Tongue (tissue), 2 donors: ENCODE measurements at regions not wholly inside any gene's neighbourhood (a gene's known extent, or its start where the extent isn't known, plus 50 kb on each side); places are given as distances from the start of the nearest gene placed in this dataset. TPM values are rescaled to one million over a fixed set of nuclear protein-coding genes. Genes with fewer than 3 reads are reported as not detected.

ENCODE experiments used
- DNase-seq: peaks from one replicate; pipeline ENCODE4 v3.0.0-alpha.2; 2015
- small RNA-seq: library from RNA; depleted of rRNA; stranded (forward); fragments of <200 nt; gene quantifications from one replicate; pipeline ENCODE3, GENCODE V24; 2014; ENCODE audit warnings: low replicate concordance

DNA sequence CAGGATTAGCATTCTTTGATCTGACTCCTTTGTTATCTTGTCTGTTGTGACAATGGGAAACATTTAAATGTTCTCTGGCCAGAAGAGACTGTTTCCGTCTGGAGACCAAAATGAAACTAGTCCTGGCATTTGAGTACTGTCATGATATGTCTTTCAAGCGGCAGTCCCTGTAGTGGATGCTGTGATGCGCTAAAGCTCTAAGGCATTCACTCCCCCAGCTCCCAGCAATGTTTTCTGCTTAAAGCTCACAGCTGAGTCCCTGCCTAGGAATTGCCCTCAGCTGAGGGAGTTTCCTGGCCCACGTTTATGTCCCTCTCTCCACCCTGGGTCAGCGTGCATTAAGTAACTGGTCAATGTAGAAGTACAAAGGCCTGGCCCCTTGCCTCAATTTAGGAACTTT lies 109.4 kb downstream of the UCHL5 start:
- DNase-seq: no peak

DNA sequence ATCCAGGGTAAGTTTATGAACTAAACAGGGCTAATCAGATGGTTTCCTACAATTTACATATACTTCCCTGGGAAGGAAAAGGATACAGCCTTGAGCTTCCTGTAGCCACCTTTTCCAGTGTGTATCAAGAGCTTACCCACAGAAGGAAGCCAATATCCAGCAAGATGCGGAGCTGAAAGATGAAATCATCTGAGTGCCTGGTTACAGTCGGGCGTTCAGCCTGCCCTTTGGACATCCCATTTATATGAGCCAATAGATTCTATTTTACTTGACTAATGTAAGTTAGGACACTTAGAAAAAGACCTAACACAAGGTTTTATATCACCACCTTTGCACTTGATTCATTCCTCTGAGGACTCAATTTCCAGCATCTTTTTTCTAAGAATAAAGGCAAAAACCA lies 108.2 kb downstream of the UCHL5 start:
- DNase-seq: no peak

DNA sequence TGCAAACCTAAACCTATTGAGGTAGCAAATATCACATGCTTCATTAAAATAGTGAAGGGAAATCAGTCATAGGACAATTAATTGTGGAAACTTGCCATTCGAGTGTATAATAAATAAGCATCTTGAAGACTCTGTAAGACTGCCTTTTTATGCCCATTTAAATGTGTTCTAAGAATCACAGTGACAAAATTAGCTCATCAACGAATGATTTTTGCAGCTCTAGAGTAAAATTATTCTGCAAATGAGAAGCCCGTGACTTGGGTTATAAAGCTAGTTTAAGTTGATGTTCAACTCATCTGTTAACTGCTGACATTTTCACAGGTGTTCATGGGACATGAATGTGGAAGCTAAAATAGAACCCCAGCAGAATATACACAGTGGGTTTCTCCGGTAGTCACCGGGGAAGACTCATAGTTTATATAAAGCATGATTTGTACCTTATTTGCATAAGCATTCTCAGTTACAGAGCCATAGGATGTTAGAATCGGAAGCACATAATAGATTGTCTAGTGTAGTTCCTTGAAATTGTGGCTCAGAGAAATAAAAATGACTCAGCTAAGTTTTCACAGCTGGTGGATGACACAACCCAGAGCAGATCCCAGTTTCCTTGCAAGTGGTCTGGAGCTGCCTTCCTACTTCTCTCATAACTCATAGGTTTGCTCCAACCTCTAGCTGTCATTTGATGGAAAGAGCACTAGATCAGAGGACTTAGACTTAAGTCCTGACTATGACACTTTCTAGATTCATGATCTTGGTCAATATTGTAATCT lies 107.3 kb downstream of the UCHL5 start:
- DNase-seq: peak; percentile 59

DNA sequence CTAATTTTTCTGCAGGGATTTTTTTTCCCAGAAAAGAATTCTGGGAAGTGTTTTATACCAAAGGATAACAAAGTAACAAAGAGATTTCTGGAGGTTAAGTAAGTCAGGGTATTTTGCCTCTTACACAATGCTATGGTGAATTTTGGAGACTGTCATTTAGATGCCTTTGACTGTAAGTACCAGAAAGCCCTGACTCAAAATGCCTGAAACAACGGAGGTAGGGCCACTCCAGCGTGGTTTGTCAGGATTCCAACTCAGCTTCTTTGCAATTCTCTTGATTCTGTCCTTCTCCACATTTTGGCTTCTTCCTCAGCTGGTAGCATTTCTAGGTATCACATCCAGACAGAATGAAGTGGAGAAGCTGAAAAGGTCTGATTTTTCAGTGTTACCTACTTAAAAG lies 106.5 kb downstream of the UCHL5 start:
- no peak for DNase-seq

DNA sequence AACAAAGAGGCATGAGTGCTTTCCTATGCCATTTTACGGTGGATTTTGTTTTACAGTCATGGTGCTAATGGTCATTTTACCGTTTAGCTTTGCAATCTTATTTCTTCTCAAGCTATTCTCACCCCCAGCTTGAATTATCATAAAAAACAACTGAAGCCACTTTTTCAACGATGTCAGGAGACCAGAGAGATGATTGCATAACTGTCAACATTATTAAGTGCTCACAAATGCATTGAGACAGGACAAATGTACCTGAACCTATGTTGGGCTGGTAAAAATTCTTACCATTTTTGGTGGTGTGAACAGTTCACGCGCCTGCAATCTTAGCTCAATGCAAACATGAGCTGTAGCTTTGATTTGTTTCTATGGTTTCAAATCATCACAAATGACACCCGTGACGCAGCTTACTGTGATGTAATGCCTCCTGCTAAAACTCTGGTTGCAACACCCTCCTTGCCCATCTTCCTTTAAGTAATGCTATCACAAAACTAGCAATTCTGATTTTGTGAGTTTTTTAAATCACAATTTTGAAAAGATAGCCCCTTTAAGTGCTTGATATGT lies 104.4 kb downstream of the UCHL5 start:
- DNase-seq: peak; percentile 79

DNA sequence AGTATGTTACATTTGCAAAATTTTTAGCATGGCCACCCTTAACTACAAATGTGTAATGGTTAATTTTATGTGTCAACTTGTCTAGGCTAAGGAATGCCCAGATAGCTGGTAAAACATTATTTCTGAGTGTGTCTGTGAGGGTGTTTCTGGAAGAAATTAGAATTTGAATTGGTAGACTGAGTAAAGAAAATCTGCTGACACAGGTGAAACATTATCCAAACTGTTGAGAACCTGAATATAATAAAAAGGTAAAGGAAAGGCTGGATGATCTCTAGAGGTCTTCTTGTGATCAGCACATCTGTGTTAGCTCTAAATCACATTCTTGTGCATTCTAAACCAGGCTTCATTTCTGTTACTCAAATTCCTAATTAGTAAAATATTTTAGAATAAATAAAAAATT lies 100.8 kb downstream of the UCHL5 start:
- no peak for DNase-seq

DNA sequence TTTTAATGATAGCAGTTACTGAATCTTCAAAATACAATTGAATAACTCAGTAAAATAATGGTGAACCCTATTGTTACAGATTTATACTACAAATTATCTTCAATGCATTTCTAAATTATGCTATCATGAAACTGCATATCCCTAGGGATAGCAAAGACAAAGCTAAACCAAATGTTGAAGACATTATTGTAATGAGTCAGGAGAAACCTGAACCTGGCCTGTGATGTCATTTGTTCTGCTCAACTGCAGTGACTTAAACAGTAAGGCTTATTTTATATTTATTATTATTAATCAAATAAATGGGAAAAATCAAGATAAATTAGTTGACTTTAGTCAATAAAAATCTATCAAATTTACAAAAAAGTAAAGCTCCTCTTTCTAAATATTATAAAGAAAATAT lies 100.3 kb downstream of the UCHL5 start:
- DNase-seq: no peak

DNA sequence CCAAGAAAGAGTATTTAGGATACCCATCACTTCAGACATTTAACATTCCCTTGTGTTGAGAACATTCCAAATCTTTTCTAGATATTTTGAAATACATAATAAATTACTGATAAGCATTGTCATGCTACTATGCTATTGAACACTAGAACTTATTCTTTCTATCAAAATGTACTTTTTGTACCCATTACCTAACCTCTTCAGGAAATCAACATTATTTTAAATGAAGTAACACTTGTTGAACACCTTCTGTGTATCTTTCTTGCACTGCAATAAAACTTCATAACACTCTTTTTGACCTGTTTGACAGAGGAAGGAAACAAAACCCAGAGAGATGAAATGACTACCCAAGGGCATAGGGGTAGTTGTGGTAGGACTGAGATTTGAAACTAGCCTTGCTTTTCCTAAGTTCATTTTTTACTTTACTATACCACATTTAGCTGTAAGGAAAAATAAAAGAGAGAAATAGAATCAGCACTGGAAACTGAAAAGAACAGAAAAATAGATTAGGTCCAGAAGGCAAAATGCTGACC lies 99.4 kb downstream of the UCHL5 start:
- DNase-seq: no peak

Small RNAs in the stretch of these regions (small RNA-seq; reads per million reads assigned to genes)
- not detected for gene RN7SKP126
